IPS-20b (cell line): ENCODE measurements at regions not wholly inside any gene's neighbourhood (a gene's known extent, or its start where the extent isn't known, plus 50 kb on each side); places are given as distances from the start of the nearest gene placed in this dataset.
"Not testable (repeated sequence)": the region's sequence is repeated elsewhere in the genome, so short reads cannot be mapped to it uniquely, and the experiment has no call there.

ENCODE experiments used
- H3K27ac ChIP-seq: one replicate; pipeline ENCODE4 v1.5.1; 2013; ENCODE audit warnings: low read length
- H3K27me3 ChIP-seq: 2 replicates; pipeline ENCODE4 v1.6.1; 2013; ENCODE audit warnings: mild to moderate bottlenecking, low read length, inconsistent platforms; ENCODE audit not compliant: insufficient read depth
- H3K36me3 ChIP-seq: 2 replicates; pipeline ENCODE4 v1.6.1; 2013; ENCODE audit warnings: low read depth, mild to moderate bottlenecking, inconsistent platforms, low read length, moderate library complexity; ENCODE audit not compliant: insufficient read depth
- H3K4me1 ChIP-seq: 2 replicates; pipeline ENCODE4 v1.6.1; 2013; ENCODE audit warnings: mild to moderate bottlenecking, control low read depth, inconsistent platforms, low read length, moderate library complexity; ENCODE audit not compliant: insufficient read depth
- H3K4me3 ChIP-seq: 2 replicates; pipeline ENCODE4 v1.5.1; 2013; ENCODE audit warnings: mild to moderate bottlenecking, low read length, inconsistent platforms
- H3K9ac ChIP-seq: 2 replicates; pipeline ENCODE4 v1.6.1; 2013; ENCODE audit warnings: low read depth, mild to moderate bottlenecking, inconsistent platforms, low read length, moderate library complexity
- H3K9me3 ChIP-seq: 2 replicates; pipeline ENCODE4 v1.6.1; 2013; ENCODE audit warnings: mild to moderate bottlenecking, low read depth, low read length, inconsistent platforms; ENCODE audit not compliant: insufficient read depth

- Histone ChIP-seq H3K4me3 (no peak overlapping the region), H3K4me1 (peaks cover 5% of the 10 kb centered on the region; the same call in 1 of the 2 replicates), H3K27ac (no peak overlapping the region), H3K9ac (no peak overlapping the region), H3K27me3 (no peaks in the 10 kb centered on the region), H3K9me3 (no peaks in the 10 kb centered on the region), H3K36me3 (no peaks in the 10 kb centered on the region)
Measured at GRCh38 chr2:83900862-83901261, 558.2 kb downstream of the SUCLG1 start.

- Histone ChIP-seq H3K27ac (no peak overlapping the region), H3K27me3 (no peaks in the 10 kb centered on the region), H3K4me1 (peaks cover 10% of the 10 kb centered on the region; the same call in 1 of the 2 replicates), H3K36me3 (no peaks in the 10 kb centered on the region), H3K4me3 (no peak overlapping the region), H3K9me3 (no peaks in the 10 kb centered on the region), H3K9ac (no peak overlapping the region)
Measured at GRCh38 chr2:83899271-83899670, 559.8 kb downstream of the SUCLG1 start.

DNA sequence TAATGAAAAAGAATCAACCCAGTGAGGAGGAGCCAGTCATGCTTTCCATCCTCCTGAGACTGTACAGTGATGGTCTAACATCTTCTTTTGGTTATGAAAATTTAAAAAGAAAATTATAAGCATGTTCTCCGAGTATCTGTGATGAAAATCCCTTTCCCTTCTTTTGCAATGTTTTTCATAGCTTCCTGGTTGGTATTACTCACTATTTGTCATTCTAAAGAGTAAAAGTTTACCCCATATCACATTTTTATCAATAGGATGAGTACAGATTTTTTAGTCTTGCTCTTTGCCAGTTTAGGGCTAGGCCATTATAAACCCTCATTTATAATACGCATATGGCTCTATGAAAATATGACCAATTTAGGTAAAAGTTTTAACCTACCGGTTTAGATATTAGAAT is 564.1 kb downstream of the SUCLG1 start:
- H3K27ac ChIP-seq = no peak overlapping the region
- H3K9me3 ChIP-seq = no peaks in the 10 kb centered on the region
- no peak overlapping the region for H3K4me3 ChIP-seq
- no peaks in the 10 kb centered on the region for H3K27me3 ChIP-seq
- H3K4me1 ChIP-seq = peaks cover 10% of the 10 kb centered on the region; the same call in 1 of the 2 replicates
- no peak overlapping the region for H3K9ac ChIP-seq
- H3K36me3 ChIP-seq = no peaks in the 10 kb centered on the region

GRCh38 chr2:83887757-83888156 is 571.3 kb downstream of the SUCLG1 start:
- H3K9ac ChIP-seq = no peak overlapping the region
- no peak overlapping the region for H3K27ac ChIP-seq
- H3K4me1 ChIP-seq = peaks cover 11% of the 10 kb centered on the region; the same call in 1 of the 2 replicates
- no peaks in the 10 kb centered on the region for H3K9me3 ChIP-seq
- H3K36me3 ChIP-seq = no peaks in the 10 kb centered on the region
- H3K4me3 ChIP-seq = no peak overlapping the region
- no peaks in the 10 kb centered on the region for H3K27me3 ChIP-seq

- Histone ChIP-seq H3K27me3 (no peaks in the 10 kb centered on the region), H3K36me3 (no peaks in the 10 kb centered on the region), H3K9me3 (peaks cover 7% of the 10 kb centered on the region), H3K27ac (no peak overlapping the region), H3K9ac (no peak overlapping the region), H3K4me3 (no peak overlapping the region), H3K4me1 (no peaks in the 10 kb centered on the region)
Measured at GRCh38 chr2:83879127-83879526, 580.0 kb downstream of the SUCLG1 start.

DNA sequence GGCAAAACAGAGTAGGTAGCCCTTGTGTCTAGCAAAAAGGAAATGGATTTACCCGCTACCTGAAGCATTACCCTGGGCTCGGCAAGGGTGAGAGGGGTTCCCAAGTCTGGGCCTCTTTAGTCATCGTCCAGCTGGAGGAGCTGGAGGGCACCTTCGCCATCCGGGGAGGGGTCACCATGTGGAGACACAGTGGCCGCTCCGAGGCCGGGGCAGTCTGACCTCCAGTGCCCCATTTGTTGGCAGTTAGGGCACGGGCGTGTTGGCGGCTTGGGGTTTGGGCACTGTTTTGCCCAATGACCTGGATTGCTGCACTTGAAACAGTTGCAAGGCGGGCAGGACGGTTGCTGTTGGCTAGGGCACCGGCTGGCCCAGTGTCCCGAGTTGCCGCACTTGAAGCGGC is 581.8 kb downstream of the SUCLG1 start:
- H3K4me3 ChIP-seq, H3K27me3 ChIP-seq, H3K36me3 ChIP-seq, H3K27ac ChIP-seq, H3K9ac ChIP-seq, H3K4me1 ChIP-seq: not testable (repeated sequence)
- peaks cover 22% of the 10 kb centered on the region for H3K9me3 ChIP-seq

DNA sequence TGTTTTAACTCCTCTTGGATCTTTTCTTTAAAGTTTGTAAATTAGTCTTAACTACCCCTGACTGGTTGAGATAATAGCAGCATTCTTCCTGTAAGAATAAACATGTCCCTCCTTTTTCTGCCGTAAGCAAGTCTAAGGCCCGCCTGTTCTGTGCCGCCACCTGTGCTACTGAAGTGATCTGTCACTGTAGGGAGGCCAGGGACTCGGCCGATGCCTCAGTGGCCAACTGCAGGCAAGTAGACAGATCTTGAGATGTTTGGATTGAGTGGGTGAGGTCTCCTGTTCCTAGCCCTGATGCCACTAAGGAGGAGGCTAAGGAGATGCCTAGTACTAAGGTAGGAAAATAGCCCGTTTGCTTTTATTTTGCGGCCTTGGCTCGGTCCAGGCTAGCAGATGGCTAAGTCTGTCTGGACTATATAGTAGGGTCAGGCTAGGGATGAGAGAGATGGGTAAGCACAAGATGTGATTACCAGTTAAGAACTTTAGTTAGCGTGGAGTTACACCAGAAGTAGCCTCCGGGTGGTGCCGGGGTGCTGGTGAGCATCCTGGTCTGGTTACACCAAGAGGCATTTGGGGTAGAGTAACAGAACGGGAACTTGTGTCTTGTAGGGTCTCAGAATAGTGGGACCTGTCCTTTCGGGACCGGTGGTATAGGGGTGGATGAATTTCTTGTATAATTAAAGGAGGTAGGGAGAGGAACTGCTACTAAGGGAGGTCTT is 584.2 kb downstream of the SUCLG1 start:
- Histone ChIP-seq H3K9ac (no peak overlapping the region), H3K36me3 (no peaks in the 10 kb centered on the region), H3K9me3 (peaks cover 22% of the 10 kb centered on the region), H3K4me3 (no peak overlapping the region), H3K27me3 (no peaks in the 10 kb centered on the region), H3K27ac (no peak overlapping the region), H3K4me1 (no peaks in the 10 kb centered on the region)

GRCh38 chr2:83874066-83874465 is 585.0 kb downstream of the SUCLG1 start:
- Histone ChIP-seq H3K36me3 (no peaks in the 10 kb centered on the region), H3K27me3 (no peaks in the 10 kb centered on the region), H3K27ac (no peak overlapping the region), H3K4me1 (no peaks in the 10 kb centered on the region), H3K4me3 (no peak overlapping the region), H3K9me3 (peaks cover 22% of the 10 kb centered on the region), H3K9ac (no peak overlapping the region)

DNA sequence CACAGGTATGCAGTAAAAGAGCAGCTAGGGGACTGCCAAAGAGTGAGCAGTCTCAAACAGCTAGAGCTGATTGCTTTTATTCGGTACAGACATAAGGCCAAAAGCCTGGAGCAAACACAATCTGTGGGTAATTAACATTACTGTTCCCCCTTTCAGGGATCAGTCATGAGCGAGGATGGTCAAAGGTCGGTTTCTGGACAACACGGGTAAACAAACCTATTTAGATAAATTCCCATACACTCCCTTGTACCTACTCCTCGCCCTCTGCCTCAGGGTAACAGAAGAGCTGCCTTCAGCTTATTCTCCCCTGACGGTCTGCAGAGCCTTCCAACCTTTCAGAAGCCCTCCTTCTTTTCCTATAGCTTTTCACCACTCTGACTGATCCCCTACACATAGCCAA is 586.0 kb downstream of the SUCLG1 start:
- no peaks in the 10 kb centered on the region for H3K4me1 ChIP-seq
- H3K27ac ChIP-seq = no peak overlapping the region
- H3K9me3 ChIP-seq = peaks cover 22% of the 10 kb centered on the region
- H3K27me3 ChIP-seq = no peaks in the 10 kb centered on the region
- H3K9ac ChIP-seq = no peak overlapping the region
- H3K4me3 ChIP-seq = no peak overlapping the region
- no peaks in the 10 kb centered on the region for H3K36me3 ChIP-seq

DNA sequence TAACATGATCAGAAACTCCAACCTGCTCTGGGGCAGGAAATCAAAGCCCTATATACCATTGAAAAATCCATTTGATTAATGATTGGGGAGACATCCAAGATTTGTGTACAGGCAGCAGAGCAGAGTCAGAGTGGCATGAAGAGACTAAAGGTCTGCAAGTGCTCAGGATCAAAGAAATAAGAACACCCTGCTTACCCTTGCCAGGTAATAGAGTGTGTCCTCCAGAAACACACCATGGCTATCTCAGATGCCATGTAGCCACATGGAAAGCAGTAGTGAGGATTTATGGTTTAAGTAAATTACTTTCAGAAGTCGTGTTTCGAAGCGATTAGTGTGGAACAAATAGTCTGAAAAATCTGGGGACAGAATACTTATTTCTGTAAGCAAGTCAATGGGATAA is 592.9 kb downstream of the SUCLG1 start:
- Histone ChIP-seq H3K4me3 (no peak overlapping the region), H3K27me3 (no peaks in the 10 kb centered on the region), H3K4me1 (no peaks in the 10 kb centered on the region; the same call in 1 of the 2 replicates), H3K9me3 (no peaks in the 10 kb centered on the region), H3K36me3 (no peaks in the 10 kb centered on the region), H3K27ac (no peak overlapping the region), H3K9ac (no peak overlapping the region)

DNA sequence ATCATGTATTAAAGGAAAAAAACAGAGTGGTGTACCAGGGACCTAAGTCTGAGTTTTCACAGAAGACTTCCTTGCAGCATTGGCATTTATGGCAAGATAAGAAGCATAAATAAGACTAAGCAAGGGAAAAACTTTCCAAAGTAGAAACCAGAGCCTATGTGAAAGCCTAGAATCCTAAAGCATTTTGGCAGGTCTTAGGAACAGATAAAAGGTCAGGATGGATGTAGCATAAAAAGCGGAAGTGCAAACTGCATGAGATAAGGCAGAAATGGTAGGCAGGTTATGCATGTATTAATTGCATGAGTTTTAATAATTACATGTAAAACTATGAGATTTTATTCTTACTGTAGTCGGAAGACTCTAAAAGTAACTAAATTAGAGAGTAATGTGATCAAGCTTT is 596.5 kb downstream of the SUCLG1 start:
- H3K4me1 ChIP-seq = no peaks in the 10 kb centered on the region; the same call in 1 of the 2 replicates
- no peak overlapping the region for H3K27ac ChIP-seq
- H3K9ac ChIP-seq = no peak overlapping the region
- H3K36me3 ChIP-seq = no peaks in the 10 kb centered on the region
- no peaks in the 10 kb centered on the region for H3K27me3 ChIP-seq
- no peaks in the 10 kb centered on the region for H3K9me3 ChIP-seq
- H3K4me3 ChIP-seq = no peak overlapping the region

DNA sequence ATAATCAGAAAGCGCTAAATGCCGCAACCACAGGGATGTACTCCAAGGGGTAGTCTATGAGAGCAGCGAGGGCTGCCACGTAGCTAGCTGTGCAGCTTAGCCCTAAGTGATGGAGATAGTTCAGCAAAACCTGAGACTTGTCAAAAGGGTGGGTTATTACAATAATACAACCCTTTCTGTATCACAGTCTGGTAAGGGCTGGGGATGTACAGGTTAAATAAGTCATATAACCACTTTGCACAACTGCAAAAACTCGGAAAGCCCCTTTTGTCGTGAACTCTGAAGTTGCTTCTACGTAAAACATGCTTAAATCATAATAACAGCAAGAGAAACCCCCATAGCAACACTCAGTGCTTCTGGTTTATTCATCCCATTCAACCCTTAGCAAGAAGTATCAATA is 598.8 kb downstream of the SUCLG1 start:
- H3K27ac ChIP-seq = no peak overlapping the region
- no peaks in the 10 kb centered on the region; the same call in 1 of the 2 replicates for H3K4me1 ChIP-seq
- no peak overlapping the region for H3K4me3 ChIP-seq
- H3K36me3 ChIP-seq = no peaks in the 10 kb centered on the region
- no peaks in the 10 kb centered on the region for H3K9me3 ChIP-seq
- no peaks in the 10 kb centered on the region for H3K27me3 ChIP-seq
- H3K9ac ChIP-seq = no peak overlapping the region
